Hematopoietic multipotent progenitor cell treated with erythropoietin and hydrocortisone succinate and interleukin-3 and kit ligand, for 8 days (in vitro differentiated cells): ENCODE measurements at regions not wholly inside any gene's neighbourhood (a gene's known extent, or its start where the extent isn't known, plus 50 kb on each side); places are given as distances from the start of the nearest gene placed in this dataset.
"Not testable (repeated sequence)": the region's sequence is repeated elsewhere in the genome, so short reads cannot be mapped to it uniquely, and the experiment has no call there.

Experiments
- DNase-seq: peaks from one replicate; pipeline ENCODE4 v3.0.0-alpha.2; 2015

DNA sequence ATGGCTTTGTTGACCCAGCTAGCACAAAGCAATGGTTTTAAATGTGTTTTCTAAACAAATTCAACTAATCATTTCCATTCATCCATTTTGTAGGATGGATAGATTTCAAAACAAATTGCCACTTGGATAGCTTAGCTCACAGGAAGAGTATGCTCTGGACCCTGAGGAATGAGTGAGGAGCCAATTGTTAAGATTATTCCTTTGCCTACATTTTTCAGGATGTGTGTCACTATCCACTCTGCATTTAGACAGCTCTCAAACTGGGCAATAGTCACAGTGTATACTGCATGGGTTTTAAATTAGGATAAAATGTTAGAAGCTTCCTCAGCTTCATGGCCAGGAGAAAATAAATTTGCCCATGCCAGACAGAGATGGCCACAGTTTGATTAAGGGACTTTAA lies 605.6 kb upstream of the TEX47 start:
- no peak for DNase-seq

DNA sequence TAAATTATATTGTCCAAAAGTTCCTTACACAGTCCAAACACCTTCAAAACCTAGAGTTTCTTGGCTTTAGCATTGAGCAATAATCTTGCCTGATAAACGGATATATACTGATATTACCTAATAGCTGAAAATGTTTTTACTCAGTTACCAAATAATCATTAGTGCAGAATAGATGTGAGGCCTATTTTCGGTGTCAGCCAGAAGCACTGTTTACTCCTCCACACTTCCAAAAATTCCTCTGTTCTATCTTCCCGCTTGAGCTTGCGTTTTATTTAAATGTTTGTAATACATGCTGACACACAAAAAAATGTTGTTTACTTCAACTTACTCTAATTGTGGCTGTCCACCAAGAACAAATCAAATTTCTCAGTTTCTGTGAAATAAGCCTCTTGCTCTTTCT lies 606.2 kb upstream of the TEX47 start:
- no peak for DNase-seq

DNA sequence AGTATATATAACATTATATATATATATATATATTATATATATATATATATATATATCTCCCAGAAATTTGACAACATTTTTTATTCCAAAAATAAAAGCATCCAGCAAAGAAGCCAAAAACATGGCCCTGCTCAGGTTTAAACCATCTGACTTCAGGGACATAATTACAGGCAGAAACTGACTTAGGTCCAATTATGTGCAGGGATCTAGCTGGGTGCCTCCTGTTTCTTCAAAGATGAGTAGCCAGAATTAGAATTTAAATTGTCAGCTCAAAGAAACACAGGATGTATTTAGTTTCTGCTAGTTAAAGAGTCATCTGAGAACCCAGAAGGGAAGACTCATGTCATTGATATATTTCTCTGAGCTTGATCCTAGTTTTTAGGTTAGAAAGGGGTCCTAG lies 656.4 kb upstream of the TEX47 start:
- DNase-seq, result no peak

DNA sequence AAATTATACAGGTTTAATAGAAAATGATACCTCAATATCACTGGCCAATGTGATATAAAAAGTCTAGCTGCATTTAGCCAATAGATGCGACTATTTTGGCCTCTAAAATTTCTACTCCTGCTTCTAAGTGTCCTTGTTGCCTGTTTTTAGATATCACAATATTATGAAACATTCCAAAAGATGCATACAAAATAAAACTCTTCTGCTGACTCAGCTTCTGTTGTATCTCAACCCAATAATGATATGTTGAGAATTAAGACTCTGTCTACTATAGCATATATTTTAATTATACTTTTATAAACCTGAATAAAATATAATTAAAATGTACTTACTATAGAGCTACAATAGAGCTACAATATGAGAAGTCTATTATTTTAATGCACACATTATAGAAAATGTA lies 661.0 kb upstream of the TEX47 start:
- no peak for DNase-seq

DNA sequence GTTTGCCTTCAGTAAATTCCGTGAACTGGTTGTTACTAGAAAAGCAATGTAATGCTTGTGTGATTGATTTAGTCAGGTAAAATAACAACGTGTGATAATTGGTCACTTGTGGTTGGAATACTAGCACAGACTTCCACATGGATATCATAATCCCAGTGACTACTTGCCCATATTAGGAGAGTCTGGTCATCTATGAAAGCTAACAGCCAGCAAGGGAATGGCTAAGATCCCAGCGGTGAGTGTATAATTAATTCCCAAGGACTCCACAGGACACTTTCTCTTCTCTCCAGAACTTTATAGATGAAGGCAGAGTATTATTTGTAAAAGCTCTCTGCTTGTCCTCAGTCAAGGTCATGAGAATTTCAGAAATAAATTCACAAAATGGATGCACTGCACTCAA lies 662.6 kb upstream of the TEX47 start:
- no peak for DNase-seq

DNA sequence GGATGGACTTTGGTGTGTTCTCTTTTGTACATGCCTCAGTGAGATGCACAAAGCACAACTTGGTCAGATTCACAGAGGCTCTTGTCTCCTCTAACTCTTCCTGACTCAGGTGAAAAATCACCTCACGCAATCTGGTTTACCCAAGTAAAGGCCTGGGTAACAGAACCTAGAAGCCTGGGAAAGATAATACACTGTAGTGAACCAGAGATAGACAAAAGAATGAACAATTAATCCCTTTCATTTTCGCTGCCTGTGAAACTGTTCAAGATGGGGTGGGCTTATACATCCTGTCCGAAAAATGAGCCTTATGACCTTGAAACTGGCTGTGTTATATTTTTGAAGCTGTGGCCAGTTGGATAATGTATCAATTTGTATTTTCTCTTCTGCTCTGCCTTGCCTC lies 678.9 kb upstream of the TEX47 start:
- DNase-seq, result no peak

DNA sequence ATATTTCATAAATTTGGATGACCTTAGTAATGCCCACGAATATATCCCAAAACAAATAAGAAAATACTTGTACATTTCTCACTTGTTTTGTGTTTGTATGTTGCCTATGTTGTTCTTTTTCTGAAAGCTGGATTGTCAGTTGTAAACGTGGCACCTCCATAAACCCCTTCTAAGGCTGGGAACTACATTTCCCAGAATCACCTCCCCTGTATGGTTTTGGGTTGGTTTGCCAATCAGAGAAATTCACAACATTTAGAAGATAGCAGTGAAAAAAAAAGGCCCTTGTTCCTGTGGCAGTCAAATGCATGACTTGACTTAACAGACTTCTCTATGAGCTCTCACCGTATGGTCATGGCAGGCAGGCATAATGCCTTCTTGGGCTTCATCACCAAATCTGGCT lies 676.3 kb upstream of the STEAP1 start:
- no peak for DNase-seq

DNA sequence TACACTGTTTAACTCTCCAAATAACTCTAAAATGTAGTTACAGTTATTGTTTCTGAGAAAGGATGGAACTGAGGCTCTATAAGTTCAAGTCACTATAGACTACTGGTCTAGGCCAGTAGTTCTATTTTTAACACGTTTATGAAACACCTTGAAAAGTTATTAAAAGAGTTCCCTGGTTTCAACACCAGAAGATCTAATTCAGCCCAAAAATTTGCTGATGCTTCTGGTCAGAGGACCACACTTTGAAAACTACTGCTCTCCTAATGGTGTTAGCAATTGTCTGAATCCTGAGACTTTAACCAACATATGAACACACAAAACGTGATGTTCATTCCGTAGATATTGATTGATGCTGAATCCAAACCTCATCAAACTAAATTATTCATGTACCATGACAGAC lies 658.6 kb upstream of the STEAP1 start:
- DNase-seq, result no peak

DNA sequence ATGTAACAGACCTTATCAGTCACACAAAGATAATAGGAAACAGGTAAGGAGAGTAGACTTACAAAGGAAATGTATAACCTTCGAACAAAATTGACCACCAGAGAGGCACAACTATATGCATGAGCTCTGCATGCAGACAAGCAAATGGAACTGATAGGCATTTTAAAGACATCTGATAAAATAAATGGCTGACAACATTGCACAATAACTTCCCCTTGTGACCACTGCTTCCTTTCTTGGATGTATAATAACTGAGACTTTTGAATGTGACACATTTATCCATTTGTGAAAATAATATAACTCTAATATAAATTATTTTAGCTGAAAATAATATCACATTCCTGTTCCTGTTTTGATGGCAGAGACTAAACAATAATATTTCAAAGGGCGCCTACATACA lies 654.2 kb upstream of the STEAP1 start:
- DNase-seq, result no peak

DNA sequence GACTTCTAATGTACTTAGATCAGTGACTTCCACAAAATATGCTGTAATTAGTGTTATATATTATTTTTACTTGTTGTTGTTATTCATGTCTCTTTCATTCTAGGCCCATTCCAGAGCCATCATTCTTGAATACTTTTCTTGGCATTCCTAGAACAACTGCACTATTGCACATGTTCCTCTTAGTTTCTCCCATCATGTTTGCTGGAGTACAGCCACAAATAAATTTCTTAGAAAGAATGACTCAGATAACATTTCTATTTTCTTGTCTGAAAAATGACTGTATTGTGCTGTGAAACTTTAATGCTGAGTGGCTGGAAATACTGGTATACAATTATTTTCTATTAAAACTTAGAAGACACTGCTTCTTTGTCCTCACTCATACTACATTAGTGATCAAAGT lies 651.0 kb upstream of the STEAP1 start:
- DNase-seq, result no peak

DNA sequence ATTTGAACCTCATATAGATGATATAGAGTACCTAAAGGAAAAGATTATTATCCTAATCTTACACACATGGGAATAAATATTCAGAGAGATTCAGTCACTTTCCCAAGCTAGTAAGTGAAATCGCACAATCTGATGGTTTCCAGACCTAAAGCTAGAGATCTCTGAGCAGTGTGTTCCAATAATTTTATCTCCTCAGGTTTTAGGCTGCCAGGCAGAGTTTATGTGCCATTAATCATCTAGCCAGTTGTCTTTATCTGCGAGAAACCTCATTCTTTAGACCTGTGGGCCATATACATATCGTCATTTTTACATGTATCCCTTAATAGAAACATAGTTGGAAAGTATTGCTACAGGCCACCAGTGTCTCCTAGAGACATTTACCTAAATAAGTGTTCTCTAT lies 647.2 kb upstream of the STEAP1 start:
- no peak for DNase-seq

DNA sequence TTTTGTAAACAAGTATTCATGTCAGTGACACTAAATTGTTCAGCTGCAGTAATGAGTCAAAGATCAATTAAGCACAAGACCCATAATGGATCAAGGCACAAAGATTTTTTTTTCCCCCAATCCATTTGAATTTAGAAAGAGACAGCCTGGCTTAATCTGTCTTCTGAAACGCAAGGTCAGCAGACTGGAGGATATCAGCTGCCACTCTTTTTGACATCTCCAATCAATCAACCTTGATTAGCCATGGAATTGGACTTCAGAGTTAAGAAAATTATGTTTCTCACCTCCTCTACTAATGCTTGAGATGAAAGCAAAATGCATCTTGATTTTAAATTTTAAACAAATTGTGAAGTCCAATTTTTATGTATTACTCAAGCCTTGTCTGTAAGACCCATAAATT lies 642.4 kb upstream of the STEAP1 start:
- DNase-seq, result no peak

DNA sequence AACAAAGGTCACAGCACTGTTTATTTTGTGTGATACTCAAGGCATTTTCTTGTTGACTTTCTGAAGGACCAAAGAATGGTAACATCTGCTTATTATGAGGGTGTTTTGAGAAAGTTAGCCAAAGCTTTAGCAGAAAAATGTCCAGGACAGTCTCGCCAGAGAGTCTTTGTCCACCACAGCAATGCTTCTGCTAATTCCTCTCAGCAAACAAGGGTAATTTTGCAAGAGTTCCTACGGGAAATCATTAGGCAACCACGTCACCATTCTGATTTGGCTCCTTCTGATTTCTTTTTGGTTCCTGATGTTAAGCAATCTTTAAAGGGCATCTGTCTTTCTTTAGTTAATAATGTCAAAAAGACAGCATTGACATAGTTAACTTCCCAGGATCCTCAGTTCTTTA lies 639.3 kb upstream of the STEAP1 start:
- no peak for DNase-seq

DNA sequence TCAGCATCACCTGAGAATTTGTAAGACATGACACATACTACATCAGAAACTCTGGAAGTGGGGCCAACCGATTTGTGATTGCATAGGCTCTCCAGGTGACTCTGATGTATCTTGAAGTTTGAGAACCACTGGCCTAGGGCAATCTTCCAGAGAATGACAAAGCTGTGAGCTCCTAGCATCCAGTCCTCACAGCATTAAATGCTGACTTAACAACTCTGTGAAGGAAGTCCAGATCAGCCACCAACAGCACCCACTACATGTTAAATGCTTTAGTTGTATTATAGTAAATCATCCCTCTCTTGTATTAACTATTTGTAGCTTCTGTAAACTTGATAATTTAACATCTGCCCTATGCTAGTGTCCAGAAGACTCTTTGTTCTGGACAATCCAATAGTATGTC lies 636.5 kb upstream of the STEAP1 start:
- DNase-seq, result no peak

DNA sequence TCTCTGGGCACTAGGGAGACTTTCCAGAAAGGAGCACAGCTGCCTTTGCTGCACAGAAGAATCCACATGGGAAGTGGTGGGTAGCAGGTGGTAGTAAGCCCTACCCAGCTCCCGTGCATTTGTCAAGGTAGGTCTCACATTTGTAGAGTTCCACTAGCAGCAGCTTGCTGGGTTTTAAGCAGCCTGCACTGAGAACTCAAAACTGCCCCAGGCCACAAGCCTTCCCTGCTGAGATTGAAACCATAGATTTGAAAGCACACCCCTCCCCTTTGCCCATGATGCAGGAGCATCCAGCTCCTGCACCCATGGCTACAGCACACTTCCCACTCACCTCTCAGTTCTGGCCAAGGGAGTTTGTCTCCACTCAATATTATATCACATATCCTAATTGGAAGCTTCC lies 604.5 kb upstream of the STEAP1 start:
- DNase-seq, result no peak

DNA sequence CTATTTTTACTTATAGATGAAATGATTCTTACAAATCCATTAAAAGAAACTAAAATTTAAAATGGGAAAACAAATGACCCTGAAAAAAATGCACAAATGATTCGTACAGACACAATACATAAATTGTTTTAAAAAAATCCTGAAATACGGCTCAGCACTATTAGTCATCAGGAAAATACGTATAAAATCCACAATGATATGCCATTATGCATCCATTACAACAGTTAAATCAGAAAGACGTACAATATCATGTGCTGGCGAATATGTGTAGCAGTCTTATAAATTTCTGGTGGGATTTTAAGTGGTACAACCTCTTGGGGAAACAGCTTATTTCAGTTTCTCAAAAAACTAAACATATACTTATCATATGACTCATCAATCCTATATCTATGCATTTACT lies 600.1 kb upstream of the STEAP1 start:
- DNase-seq, result no peak

DNA sequence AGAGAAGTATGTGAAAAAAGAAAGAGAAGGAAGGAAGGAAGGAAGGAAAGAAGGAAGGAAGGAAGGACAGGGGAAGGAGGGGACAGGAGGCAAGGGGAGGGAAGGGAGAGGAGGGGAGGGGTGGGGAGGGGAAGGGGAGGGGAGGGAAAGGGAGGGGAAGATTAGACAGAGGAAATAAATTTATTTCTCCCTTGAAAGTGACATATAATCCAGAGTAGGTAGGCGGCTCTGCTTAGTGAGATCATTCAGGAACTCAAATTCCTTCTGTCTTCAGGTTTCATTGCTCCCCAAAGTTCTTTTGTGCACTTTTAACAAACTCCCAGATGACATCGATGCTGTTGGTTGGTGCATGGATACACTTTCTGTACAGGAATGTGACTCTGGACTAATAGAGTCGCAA lies 594.7 kb upstream of the STEAP1 start:
- DNase-seq, result no peak

DNA sequence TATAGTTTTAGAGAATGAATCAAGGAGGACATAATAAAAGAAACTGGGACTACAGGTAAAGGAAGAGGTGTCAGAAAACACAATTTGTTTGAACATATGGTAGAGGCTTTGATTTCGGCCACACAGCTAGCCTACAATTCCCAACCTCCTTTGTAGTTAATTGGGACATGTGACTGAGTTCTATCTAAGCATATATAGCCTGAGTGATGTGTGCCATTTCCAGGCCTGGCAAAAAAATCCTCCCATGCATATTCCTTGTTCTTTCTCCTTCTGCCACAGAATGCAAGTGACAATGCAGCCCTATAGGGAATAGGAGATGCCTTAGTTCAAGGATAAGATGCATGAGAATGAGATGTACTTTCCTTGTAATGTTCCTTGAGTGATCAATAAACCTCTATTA lies 590.7 kb upstream of the STEAP1 start:
- no peak for DNase-seq

DNA sequence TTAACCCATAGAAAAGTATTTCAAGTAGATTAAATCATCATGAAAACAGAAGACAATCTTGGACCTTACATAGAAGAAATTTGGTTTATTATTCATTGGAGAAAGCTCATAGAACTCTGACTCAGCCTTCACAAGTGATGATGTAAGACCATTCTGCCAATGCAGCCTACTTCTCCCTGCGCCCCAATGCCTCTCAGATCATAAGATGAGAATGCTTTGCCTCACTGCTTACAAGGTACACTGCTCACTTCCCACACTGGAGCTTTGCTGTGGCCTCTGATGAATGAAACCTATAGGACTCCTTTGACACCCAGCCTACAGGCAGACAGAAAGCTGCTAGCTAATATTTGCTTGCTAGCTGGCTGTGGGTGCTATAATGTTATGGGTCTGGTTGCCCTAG lies 569.4 kb upstream of the STEAP1 start:
- no peak for DNase-seq

DNA sequence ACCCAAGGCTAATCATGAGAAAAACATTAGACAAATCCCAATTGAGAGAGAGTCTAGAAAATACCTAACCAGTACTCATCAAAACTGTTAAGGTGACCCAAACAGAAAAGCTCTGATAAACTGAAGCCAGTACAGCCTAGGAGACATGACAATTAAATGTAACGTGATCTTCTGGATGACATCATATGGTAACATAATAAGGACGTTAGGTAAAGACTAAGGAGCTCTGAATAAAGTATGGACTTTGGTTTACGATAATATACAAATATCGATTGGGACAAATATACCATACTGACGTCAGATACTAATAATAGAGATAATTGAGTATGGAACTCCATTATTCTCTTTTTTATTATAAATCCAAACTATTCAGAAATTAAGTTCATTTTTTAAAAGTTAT lies 561.1 kb upstream of the STEAP1 start:
- no peak for DNase-seq

DNA sequence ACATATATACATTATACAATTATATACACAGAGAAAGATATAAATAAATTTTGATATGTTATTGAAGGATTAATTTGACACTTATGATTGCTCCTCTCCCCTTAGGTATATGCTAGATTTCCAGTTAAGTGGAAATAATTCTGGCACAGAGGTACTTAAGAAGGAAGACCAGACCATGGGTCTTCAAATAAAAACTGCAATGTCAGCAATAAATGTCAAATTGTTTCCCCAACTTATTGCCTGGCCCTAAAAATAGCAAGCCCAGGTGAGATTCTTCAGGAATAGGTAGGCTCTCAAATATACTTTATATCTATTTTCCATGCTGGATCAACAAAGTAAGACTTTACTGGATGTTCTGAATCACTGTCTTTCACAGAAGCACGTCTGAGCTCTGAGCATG lies 551.3 kb upstream of the STEAP1 start:
- no peak for DNase-seq

DNA sequence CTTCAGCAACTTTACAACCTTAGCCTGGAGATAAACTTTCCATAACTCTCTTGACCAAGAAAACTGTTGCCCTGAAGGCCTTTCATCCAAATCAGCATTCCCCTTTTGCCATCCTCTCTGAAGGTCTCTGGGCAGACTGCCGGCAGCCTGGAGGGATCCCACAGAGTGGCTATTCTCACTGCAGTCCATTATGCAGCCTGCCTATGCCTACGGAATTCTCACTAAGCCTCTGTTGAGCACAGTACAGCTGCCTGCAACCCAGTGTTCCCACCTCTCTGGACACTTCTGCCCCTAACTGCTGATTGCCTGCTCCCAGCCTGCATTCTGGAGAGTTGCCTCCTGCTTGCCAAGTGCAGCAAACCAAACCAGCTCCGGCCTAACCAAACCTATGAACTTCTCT lies 548.9 kb upstream of the STEAP1 start:
- no peak for DNase-seq

DNA sequence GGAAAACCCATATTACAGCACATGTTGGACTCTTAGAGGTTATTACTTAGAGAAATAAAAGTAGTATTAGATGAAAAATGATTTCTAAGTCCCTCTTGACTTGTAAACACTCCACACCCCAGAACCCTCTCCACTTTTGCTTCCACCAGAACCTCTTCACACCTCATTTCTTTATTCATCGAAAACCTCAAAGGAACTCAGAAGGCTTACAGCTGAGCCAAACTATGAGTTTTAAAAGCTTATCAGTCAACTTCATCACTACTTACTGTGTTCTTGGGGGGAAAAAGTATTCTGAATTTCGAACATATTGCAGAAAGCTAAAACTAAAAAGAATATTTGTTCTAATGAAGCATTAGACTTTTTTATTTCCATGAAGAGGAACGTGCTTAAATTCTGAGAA lies 547.8 kb upstream of the STEAP1 start:
- no peak for DNase-seq

DNA sequence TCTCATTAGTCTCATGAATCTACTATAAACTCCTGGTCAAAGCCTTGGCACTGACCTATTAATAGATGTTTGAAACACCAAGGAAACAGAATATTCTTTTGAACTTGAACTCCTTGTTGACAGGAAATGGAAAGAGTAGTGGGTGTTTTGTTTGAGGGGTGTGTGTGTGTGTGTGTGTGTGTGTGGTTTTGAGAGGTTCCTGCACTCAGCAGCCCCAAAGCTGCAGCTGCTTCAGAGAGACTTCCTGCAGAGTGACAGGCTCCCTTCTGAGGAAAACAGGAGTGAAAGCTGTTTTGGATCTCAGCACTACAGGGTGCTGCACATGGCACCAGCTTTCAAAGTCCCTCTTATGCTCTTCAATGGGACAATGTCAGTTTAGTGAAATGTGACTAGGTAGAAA lies 546.5 kb upstream of the STEAP1 start:
- DNase-seq, result no peak

DNA sequence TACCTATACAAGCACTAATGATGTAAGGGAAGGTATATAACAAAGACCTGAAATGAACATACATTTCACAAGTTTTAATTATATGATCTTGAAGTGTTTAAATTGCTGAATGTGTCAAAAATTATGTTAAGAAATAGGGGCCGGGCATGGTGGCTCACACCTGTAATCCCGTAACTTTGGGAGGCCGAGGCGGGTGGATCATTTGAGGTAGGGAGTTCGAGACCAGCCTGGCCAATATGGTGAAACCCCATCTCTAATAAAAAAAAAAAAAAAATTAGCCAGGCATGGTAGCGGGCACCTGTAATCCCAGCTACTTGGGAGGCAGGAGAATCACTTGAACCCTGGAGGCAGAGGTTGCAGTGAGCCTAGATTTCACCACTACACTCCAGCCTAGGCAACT lies 537.4 kb upstream of the STEAP1 start:
- not testable (repeated sequence) for DNase-seq

DNA sequence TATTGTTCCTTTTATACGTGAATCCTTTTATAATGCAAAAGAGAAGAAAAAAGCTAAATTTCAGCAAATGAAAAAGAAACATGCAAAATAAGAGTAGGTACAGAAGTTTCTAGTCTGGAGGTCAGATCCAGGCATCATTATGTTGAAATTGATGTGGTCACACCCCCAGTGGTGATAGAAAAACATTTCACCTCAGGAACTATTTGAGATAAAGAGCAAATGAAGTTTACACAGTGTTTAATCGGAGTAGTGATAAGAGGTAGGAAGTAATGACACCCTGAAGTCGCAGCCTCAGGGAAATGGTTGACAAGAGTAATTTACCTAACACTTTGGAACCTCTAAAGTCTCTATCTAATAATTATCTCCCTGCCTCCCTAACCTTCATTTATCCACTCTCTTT lies 536.0 kb upstream of the STEAP1 start:
- no peak for DNase-seq
